ENCODE measurements at regions not wholly inside any gene's neighbourhood (a gene's known extent, or its start where the extent isn't known, plus 50 kb on each side); places are given as distances from the start of the nearest gene placed in this dataset.
"Not testable (repeated sequence)": the region's sequence is repeated elsewhere in the genome, so short reads cannot be mapped to it uniquely, and the experiment has no call there.

- WGBS: 56% methylated on average over 3 of the region's 3 CpGs
- H3K36me3 ChIP-seq: no peaks in the 10 kb centered on the region
- TF ChIP-seq POLR2A (IDR thresholded peaks at IDR 0.05): no peak
- no peak for TF ChIP-seq EP300 (IDR thresholded peaks at IDR 0.05)
- TF ChIP-seq POLR2AphosphoS5 (IDR thresholded peaks at IDR 0.05): no peak
- no peak for TF ChIP-seq CTCF (IDR thresholded peaks at IDR 0.05)
- no peaks in the 10 kb centered on the region for H3K9me3 ChIP-seq
- H3K27me3 ChIP-seq: peaks cover 20% of the 10 kb centered on the region
- no peak overlapping the region for H3K27ac ChIP-seq
- H3K4me1 ChIP-seq: no peaks in the 10 kb centered on the region
- DNase-seq (ENCODE audit: low spot score in 2 of 2): no peak
- no peak overlapping the region for H3K4me3 ChIP-seq
These were observed 103.0 kb upstream of the OPCML start for GRCh38 chr11:133635244-133635739.

GRCh38 chr11:133628371-133628770, 96.1 kb upstream of the OPCML start:
- DNase-seq (ENCODE audit: low spot score in 2 of 2): not testable (repeated sequence)
- 75% methylated on average over 11 of the region's 11 CpGs for WGBS

GRCh38 chr11:133621611-133622010, 89.3 kb upstream of the OPCML start:
- 59% methylated on average over 6 of the region's 6 CpGs for WGBS
- Histone ChIP-seq H3K27ac (no peak overlapping the region), H3K4me3 (no peak overlapping the region), H3K36me3 (no peaks in the 10 kb centered on the region), H3K4me1 (no peaks in the 10 kb centered on the region), H3K27me3 (no peaks in the 10 kb centered on the region), H3K9me3 (no peaks in the 10 kb centered on the region)
- TF ChIP-seq CTCF (IDR thresholded peaks at IDR 0.05) (no peak), POLR2AphosphoS5 (IDR thresholded peaks at IDR 0.05) (no peak), EP300 (IDR thresholded peaks at IDR 0.05) (no peak), POLR2A (IDR thresholded peaks at IDR 0.05) (no peak)
- DNase-seq (ENCODE audit: low spot score in 2 of 2): no peak

More at GRCh38 chr11:133628371-133628770, 96.1 kb upstream of the OPCML start:
- H3K27ac ChIP-seq, H3K4me3 ChIP-seq, H3K36me3 ChIP-seq, H3K9me3 ChIP-seq, H3K27me3 ChIP-seq, H3K4me1 ChIP-seq: not testable (repeated sequence)

GRCh38 chr11:133619973-133620372, 87.7 kb upstream of the OPCML start:
- TF ChIP-seq EP300 (IDR thresholded peaks at IDR 0.05) (no peak), POLR2AphosphoS5 (IDR thresholded peaks at IDR 0.05) (no peak), POLR2A (IDR thresholded peaks at IDR 0.05) (no peak)
- H3K27ac ChIP-seq: no peak overlapping the region
- H3K4me3 ChIP-seq: no peak overlapping the region
- H3K4me1 ChIP-seq: no peaks in the 10 kb centered on the region
- no peaks in the 10 kb centered on the region for H3K9me3 ChIP-seq
- no peaks in the 10 kb centered on the region for H3K27me3 ChIP-seq
- 37% methylated on average over 2 of the region's 2 CpGs for WGBS
- H3K36me3 ChIP-seq: no peaks in the 10 kb centered on the region
- DNase-seq (ENCODE audit: low spot score in 2 of 2): no peak

GRCh38 chr11:133619397-133619796, 87.1 kb upstream of the OPCML start:
- Histone ChIP-seq H3K27me3 (no peaks in the 10 kb centered on the region), H3K4me3 (no peak overlapping the region), H3K4me1 (no peaks in the 10 kb centered on the region), H3K9me3 (no peaks in the 10 kb centered on the region), H3K36me3 (no peaks in the 10 kb centered on the region), H3K27ac (no peak overlapping the region)
- DNase-seq (ENCODE audit: low spot score in 2 of 2): no peak
- WGBS: 61% methylated on average over 2 of the region's 2 CpGs
- TF ChIP-seq EP300 (IDR thresholded peaks at IDR 0.05) (no peak), CTCF (IDR thresholded peaks at IDR 0.05) (no peak), POLR2AphosphoS5 (IDR thresholded peaks at IDR 0.05) (no peak)

GRCh38 chr11:133618544-133618943, 86.2 kb upstream of the OPCML start:
- Histone ChIP-seq H3K27me3 (no peaks in the 10 kb centered on the region), H3K9me3 (no peaks in the 10 kb centered on the region), H3K4me3 (no peak overlapping the region), H3K4me1 (no peaks in the 10 kb centered on the region), H3K27ac (no peak overlapping the region), H3K36me3 (no peaks in the 10 kb centered on the region)
- DNase-seq (ENCODE audit: low spot score in 2 of 2): no peak
- TF ChIP-seq CTCF (IDR thresholded peaks at IDR 0.05) (no peak), POLR2AphosphoS5 (IDR thresholded peaks at IDR 0.05) (no peak), POLR2A (IDR thresholded peaks at IDR 0.05) (no peak), EP300 (IDR thresholded peaks at IDR 0.05) (no peak)
- WGBS: 61% methylated on average over 9 of the region's 9 CpGs

Data from suprapubic skin (tissue), 4 donors.